Mammary epithelial cell (primary cell): ENCODE measurements at regions not wholly inside any gene's neighbourhood (a gene's known extent, or its start where the extent isn't known, plus 50 kb on each side); places are given as distances from the start of the nearest gene placed in this dataset.
A peak's percentile ranks its signal among the peaks of the same experiment; 100 is the strongest.

Source experiments
- CTCF ChIP-seq, 2 donors: IDR thresholded peaks in 1 of 2; conservative IDR thresholded peaks in 1 of 2; 2 replicates each; pipeline ENCODE4 v1.5.1; 2011 to 2012; ENCODE audit warnings: inconsistent platforms in 2 of 2, low read length in 2 of 2, mild to moderate bottlenecking in 2 of 2, control low read depth in 1 of 2, low read depth in 1 of 2; ENCODE audit not compliant: insufficient read depth in 1 of 2; ENCODE audit errors: extremely low read depth in 1 of 2
- EZH2 ChIP-seq: IDR thresholded peaks from 2 replicates; pipeline ENCODE4 v1.6.1; 2012; ENCODE audit warnings: low read length, inconsistent platforms, borderline replicate concordance

- TF ChIP-seq CTCF (conservative IDR thresholded peaks at IDR 0.05 in 1 of 2, IDR thresholded peaks at IDR 0.05 in 1 of 2; ENCODE audit: extremely low read depth in 1 of 2, insufficient read depth in 1 of 2, low read depth in 1 of 2, low read length in 2 of 2) (peak; percentile 25 to 29), EZH2 (no peak)
Measured at GRCh38 chr6:78308025-78308424, 559.3 kb upstream of the IRAK1BP1 start.
